Liver (tissue), 3 donors: ENCODE measurements at regions not wholly inside any gene's neighbourhood (a gene's known extent, or its start where the extent isn't known, plus 50 kb on each side); places are given as distances from the start of the nearest gene placed in this dataset.

Experiments used
- ATF3 ChIP-seq: IDR thresholded peaks from 2 replicates; pipeline ENCODE4 v1.6.1; 2016; ENCODE audit warnings: antibody characterized with exemption
- FOXA2 ChIP-seq: IDR thresholded peaks from 2 replicates; pipeline ENCODE4 v1.6.1; 2016; ENCODE audit warnings: antibody characterized with exemption
- GABPA ChIP-seq, 2 donors: IDR thresholded peaks in 1 of 2; conservative IDR thresholded peaks in 1 of 2; 2 replicates each; pipeline ENCODE4 v1.6.1; 2016; ENCODE audit warnings: antibody characterized with exemption in 2 of 2, mild to moderate bottlenecking in 1 of 2, moderate library complexity in 1 of 2
- NR2F2 ChIP-seq: IDR thresholded peaks from 2 replicates; pipeline ENCODE4 v1.6.1; 2016; ENCODE audit warnings: antibody characterized with exemption
- RAD21 ChIP-seq, 2 donors: IDR thresholded peaks; 2 replicates each; pipeline ENCODE4 v1.6.1; 2016; ENCODE audit warnings: antibody characterized with exemption in 2 of 2, mild to moderate bottlenecking in 2 of 2
- TAF1 ChIP-seq: conservative IDR thresholded peaks from 2 replicates; pipeline ENCODE4 v1.6.1; 2016; ENCODE audit warnings: antibody characterized with exemption, mild to moderate bottlenecking
- TF ChIP-seq, protein P1 (sequence below): fragments of 150-350 bp; IDR thresholded peaks from 2 replicates; pipeline ENCODE4 v1.5.1; 2017; ENCODE audit warnings: improper control_type of control experiment, low read depth, low read length; ENCODE audit not compliant: missing input control
- TF ChIP-seq, protein P2 (sequence below): IDR thresholded peaks from 2 replicates; pipeline ENCODE4 v1.6.1; 2016; ENCODE audit warnings: antibody characterized with exemption
- TF ChIP-seq, protein P3 (sequence below): IDR thresholded peaks from 2 replicates; pipeline ENCODE4 v1.6.1; 2016; ENCODE audit warnings: antibody characterized with exemption, mild to moderate bottlenecking
- TF ChIP-seq, protein P4 (sequence below): IDR thresholded peaks from 2 replicates; pipeline ENCODE4 v1.6.1; 2016; ENCODE audit warnings: antibody characterized with exemption
- donor health status: healthy.
- donor health status: healthy.

GRCh38 chr3:30439451-30440053 lies 166.8 kb upstream of the TGFBR2 start:
- TF ChIP-seq, protein P1, sequence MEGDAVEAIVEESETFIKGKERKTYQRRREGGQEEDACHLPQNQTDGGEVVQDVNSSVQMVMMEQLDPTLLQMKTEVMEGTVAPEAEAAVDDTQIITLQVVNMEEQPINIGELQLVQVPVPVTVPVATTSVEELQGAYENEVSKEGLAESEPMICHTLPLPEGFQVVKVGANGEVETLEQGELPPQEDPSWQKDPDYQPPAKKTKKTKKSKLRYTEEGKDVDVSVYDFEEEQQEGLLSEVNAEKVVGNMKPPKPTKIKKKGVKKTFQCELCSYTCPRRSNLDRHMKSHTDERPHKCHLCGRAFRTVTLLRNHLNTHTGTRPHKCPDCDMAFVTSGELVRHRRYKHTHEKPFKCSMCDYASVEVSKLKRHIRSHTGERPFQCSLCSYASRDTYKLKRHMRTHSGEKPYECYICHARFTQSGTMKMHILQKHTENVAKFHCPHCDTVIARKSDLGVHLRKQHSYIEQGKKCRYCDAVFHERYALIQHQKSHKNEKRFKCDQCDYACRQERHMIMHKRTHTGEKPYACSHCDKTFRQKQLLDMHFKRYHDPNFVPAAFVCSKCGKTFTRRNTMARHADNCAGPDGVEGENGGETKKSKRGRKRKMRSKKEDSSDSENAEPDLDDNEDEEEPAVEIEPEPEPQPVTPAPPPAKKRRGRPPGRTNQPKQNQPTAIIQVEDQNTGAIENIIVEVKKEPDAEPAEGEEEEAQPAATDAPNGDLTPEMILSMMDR = no peak
- TF ChIP-seq, protein P2, sequence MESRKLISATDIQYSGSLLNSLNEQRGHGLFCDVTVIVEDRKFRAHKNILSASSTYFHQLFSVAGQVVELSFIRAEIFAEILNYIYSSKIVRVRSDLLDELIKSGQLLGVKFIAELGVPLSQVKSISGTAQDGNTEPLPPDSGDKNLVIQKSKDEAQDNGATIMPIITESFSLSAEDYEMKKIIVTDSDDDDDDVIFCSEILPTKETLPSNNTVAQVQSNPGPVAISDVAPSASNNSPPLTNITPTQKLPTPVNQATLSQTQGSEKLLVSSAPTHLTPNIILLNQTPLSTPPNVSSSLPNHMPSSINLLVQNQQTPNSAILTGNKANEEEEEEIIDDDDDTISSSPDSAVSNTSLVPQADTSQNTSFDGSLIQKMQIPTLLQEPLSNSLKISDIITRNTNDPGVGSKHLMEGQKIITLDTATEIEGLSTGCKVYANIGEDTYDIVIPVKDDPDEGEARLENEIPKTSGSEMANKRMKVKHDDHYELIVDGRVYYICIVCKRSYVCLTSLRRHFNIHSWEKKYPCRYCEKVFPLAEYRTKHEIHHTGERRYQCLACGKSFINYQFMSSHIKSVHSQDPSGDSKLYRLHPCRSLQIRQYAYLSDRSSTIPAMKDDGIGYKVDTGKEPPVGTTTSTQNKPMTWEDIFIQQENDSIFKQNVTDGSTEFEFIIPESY = no peak
- TF ChIP-seq GABPA (IDR thresholded peaks at IDR 0.05 in 1 of 2, conservative IDR thresholded peaks at IDR 0.05 in 1 of 2) (no peak), FOXA2 (no peak), RAD21 (IDR thresholded peaks at IDR 0.05) (no peak), ATF3 (no peak), TAF1 (no peak), NR2F2 (no peak)
- TF ChIP-seq, protein P3, sequence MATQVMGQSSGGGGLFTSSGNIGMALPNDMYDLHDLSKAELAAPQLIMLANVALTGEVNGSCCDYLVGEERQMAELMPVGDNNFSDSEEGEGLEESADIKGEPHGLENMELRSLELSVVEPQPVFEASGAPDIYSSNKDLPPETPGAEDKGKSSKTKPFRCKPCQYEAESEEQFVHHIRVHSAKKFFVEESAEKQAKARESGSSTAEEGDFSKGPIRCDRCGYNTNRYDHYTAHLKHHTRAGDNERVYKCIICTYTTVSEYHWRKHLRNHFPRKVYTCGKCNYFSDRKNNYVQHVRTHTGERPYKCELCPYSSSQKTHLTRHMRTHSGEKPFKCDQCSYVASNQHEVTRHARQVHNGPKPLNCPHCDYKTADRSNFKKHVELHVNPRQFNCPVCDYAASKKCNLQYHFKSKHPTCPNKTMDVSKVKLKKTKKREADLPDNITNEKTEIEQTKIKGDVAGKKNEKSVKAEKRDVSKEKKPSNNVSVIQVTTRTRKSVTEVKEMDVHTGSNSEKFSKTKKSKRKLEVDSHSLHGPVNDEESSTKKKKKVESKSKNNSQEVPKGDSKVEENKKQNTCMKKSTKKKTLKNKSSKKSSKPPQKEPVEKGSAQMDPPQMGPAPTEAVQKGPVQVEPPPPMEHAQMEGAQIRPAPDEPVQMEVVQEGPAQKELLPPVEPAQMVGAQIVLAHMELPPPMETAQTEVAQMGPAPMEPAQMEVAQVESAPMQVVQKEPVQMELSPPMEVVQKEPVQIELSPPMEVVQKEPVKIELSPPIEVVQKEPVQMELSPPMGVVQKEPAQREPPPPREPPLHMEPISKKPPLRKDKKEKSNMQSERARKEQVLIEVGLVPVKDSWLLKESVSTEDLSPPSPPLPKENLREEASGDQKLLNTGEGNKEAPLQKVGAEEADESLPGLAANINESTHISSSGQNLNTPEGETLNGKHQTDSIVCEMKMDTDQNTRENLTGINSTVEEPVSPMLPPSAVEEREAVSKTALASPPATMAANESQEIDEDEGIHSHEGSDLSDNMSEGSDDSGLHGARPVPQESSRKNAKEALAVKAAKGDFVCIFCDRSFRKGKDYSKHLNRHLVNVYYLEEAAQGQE = no peak
- TF ChIP-seq, protein P4, sequence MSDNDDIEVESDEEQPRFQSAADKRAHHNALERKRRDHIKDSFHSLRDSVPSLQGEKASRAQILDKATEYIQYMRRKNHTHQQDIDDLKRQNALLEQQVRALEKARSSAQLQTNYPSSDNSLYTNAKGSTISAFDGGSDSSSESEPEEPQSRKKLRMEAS = no peak
